GM18502 (cell line): ENCODE measurements at regions not wholly inside any gene's neighbourhood (a gene's known extent, or its start where the extent isn't known, plus 50 kb on each side); places are given as distances from the start of the nearest gene placed in this dataset.

ENCODE experiments used
- ATAC-seq: cut with Tn5 transposase; IDR thresholded peaks from one replicate; pipeline ENCODE4 v1.9.1; 2021; ENCODE audit warnings: mild to moderate bottlenecking; ENCODE audit not compliant: unreplicated experiment, poor library complexity

DNA sequence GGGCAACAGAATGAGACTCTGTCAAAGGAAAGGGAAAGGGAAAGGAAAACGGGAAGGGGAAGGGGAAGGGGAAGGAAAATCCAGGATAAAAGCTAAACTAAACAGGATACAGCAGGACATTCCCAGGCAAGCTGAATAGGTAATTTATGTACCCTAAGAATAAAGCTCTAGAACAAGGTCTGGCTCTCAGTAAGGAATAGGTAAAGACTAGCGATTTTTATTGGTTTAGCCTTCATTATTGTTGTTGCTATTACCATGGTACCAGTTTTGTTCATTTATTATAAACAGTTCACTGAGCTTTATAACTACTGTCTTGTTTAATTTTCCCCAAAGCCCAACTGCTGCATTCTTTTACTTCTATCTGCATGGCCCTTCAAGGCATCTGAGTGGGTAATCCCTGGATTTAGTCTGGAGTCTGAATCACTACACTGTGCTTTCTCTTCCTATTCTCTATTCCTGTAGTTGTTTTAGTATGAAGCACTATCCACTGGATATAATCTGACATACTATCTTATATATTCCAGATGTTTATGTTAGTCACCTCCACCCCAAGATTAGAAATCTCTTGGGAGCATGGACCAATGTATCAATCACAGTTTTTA is 127.1 kb upstream of the TANK start:
- ATAC-seq = no peak

DNA sequence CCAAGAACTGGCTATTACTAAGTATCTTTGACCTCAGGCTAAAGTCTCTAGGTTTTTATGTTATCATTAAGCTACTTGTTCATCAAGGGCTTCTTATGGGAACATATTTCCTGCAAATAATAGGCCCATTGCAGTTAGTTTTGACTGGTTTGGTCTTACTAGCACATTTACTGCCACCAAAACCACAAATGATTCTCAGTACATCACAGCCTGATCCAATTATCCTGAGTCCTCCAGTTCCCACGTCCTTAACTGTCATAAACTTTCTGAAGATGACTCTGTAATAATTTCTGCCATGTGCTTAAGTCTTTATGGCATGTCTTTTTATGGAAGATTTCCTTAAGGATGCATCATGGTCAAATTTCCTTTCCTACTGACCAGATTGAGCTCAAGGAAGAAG is 123.3 kb upstream of the TANK start:
- ATAC-seq = no peak

DNA sequence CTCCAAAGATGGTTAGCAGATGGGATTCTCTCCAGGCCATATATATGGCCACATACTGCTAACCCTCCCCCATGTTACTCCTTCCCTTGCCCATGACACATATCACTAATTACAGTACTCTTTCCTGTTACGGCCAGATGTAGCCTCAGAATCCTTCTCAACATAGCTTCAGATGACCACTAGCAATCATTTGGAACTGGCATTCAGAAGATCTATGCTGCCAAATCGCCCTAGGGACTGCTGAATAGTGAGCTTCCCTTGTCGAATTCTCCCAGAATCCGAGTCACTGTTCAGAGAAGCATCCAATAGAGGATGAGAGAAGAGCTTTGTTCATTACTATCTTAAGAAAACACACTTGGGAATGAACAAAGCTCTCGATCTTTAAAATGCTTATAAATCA is 121.2 kb upstream of the TANK start:
- ATAC-seq = no peak

DNA sequence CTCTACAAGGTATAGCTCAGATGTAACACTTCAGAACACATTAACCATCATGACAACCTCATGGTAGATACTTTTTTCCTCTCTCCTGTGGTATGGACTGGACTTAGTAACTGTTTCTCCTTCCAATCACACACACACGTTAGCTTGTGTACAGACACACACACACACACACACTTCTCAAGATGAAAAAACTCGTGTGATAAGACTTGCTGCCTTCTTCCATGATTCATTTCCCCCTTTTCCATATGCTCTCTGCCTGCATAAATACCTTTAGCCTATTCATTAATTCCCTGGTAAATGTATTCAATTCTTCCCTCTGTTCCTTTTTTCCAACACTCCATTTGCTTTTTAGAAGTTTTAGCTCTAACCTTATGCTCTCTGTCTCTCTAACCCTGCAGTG is 118.9 kb upstream of the TANK start:
- no peak for ATAC-seq

DNA sequence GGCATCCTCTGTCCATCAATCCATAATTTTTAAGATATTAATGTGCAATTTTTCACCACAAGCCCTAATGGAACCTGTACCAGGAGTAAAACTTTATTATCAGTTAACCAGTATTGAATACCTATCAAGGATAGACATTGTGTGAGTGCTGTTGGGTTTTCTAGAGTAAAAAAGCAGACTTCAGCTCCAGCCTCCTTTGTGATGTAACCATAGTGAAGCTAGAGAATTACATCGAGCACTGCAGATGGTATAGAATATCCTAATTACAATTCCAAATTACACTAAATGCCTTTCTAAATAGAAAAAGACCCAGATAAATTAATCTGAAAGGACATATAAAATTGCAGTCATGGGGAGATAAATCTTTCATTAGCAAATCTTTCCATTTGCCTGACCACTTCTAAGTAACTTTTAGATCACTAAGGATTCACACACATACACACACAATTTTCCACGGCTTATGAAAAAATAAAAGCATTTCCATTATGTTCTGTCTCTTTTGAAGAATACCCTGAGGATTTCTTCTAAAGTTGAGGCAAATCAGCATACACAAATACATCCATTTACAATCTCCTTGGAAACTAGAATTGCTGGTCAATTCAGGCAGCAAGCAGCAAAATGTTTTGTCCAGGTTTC is 117.1 kb upstream of the TANK start:
- no peak for ATAC-seq

DNA sequence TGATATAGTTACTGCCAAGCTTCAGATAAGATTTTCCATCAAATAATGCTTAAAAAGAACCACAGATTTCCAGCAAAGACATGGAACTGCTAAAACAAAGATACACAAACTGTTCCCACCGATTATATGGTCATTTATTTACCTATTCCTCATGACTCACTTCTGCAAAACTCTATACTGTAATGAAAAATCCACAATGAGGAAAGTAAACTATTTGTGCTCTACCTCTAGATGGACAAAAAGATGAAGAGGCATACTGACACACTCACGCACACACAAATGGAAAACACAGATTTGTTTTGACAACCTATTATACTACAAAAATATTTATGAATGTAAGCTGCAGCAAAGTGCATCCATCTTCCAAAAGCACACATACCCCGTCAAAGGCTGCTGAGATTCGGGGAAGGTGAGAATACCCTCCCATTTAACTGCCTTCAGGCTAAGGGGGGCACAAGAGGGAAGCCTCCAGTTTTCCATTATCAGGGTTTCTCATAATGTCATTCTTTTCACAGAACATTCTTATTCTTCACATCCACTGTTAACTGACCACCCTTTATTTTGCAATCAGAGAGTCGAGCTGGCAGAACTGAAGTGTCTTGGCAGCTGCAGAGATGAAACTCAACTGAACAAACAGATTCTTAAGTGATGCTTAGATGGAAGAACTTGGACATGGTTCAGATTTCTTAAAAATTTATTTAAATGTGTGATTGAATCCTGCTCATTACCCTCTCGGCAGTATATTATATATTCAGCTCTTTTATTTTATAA is 115.9 kb upstream of the TANK start:
- ATAC-seq = no peak

DNA sequence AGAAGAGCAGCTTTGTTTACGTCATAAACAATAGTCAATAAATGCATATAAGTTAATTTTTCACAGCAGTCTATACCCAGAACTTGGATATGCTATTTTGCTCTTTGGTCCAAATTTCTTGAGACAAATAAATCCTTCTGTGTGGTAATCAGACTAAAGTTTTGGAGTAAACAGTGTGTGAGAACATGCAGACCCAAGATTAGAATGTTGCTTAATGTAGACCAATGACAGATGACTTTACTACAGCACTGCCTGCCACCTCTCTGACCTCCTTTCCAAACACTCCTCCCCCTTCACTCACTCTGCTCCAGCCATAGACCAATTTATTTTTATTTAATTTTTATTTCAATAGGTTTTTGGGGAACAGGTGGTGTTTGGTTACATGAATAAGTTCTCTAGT is 115.3 kb upstream of the TANK start:
- no peak for ATAC-seq

DNA sequence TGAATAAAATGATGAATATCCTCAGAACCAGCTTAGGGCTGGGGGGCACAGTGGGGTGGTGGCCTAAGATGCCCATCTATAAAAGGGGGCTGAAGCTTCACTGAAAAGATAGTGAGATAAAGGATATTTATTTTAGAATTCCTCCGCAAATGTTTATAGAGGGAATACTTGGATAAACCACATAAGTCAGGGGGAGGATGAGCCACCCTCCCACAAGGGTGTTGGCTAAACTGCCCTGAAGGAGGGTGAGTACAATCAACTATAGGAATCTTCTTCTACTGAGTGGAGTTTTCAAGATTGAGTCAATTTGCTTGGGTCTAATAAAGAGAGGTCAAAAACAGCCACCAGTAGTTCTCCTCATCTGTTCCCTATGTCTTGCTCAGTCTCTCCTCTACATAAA is 114.5 kb upstream of the TANK start:
- ATAC-seq = no peak

DNA sequence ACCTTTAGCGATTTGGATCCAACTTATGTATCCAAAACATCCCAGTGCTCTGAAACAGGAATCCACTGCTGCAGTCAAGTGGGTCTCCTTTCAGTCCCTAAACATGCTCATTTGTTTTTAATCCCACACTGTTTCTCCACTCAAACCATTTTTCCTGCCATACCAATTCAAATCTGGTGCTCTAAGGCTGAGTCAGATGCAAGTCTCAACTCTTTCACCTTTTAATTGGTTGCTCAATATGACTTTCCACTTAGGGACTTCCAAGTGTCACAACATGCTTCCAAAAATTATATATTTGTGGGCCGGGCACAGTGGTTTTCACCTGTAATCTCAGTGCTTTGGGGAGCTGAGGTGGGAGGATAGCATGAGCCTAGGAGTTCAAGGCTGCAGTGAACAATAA is 113.4 kb upstream of the TANK start:
- ATAC-seq = no peak

DNA sequence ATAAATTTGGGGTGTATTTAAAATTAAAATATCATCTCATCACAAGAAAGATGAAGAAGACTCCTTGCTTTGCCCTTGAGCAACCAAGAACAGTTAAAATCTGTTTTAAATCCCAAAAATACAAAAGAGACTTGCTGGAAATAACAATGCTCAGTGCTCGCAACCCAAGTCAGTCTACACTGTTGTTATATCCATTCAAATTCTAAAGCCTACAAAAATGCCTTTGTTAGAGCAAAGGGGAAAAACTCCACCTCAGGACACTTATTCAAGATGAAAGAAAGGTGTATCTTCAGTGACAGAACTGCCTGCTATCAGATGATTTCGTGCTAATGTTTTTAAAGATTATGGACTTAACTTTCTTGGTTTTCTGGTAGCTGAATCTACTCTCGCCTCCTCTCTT is 111.9 kb upstream of the TANK start:
- no peak for ATAC-seq

DNA sequence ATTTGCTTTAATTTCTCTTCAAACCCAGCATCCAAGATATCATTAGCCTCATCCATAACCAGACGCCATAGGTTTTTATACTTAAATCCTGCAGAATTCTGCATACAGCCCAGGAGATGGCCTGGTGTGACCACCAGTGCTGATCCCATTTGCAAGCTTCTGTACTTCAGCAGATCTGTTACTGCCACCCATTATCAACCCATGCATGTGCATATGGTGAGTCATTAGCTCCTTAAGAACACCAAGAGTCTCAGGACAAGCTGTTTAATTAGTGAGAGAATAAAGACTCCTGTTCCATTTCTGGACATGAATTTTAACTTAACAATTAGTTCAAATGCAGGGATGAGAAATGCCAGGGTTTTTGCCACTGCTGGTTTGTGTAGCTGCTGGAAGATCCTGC is 110.7 kb upstream of the TANK start:
- ATAC-seq = no peak

DNA sequence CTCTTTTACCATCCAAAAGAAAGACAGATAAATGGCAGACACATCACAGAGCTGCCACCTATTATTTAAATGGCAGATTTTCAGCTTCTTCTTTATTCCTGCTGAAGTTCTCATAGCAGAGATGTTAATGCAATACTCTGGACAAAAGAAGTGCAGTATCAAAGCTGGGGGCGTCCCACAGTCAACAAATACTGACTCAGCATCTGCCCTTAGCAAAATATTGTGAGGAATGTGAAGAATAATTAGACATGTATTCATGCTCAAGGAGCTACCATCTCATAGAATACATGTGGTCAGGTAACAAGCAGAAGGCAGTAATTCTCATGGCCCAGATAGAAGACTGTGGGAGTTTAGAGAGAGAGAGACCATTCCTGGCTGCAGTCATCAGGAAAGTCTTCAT is 108.0 kb upstream of the TANK start:
- ATAC-seq = no peak

DNA sequence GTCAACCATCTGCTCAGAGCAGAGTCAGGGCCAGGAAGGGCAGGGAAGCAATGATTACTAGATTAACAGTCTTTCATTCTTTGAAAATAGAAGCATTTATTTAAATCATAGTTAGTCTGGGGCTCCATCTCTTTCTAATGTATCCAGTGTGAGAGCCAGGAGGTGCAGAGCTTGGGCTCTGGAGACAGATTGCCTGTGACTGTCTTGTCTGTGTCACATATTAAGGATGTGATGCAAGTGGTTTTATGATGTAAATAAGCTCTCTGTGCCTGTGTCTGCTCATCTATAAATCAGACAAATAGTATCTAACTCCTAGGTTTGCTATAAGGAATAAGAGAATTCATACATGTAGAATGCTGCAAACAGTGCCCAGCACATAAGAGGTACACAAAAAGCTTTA is 104.9 kb upstream of the TANK start:
- no peak for ATAC-seq

DNA sequence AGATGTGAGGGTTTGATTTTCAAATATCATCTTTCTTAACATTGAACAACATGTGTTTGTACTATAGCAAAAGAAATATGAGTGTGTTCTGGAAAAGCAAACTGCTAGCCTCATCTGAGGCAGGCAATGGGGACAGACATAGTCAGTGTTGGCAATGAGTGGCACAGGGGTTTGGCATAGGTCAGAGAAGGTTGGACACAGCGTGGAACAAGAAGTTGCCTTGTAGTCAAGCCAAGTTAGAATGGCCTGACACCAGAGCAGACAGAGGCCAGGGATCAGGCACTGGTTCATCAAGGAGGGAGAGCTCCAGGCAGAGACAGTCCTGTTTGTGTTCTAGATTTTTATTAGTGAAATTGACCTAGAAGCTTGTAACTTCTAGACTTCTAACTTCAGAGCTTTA is 100.8 kb upstream of the TANK start:
- no peak for ATAC-seq

DNA sequence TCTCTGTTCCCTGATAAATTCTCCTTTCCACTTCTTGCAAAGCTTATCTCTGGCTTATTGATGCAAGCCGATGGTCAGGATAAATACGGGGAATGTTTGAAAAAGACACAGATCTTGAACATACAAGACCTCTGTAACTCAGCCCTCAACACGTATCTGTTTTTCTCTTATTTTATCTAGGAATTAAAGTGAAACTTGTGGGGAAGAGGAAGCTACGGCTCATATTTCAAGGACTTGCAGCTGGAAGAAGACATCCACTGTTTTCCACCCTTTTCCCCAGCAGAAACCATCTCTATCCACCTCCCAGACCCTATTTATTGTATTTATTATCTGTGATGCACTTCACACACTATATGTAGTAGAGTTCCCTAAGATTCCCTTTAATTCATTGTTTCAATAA is 98.4 kb upstream of the TANK start:
- ATAC-seq = no peak

DNA sequence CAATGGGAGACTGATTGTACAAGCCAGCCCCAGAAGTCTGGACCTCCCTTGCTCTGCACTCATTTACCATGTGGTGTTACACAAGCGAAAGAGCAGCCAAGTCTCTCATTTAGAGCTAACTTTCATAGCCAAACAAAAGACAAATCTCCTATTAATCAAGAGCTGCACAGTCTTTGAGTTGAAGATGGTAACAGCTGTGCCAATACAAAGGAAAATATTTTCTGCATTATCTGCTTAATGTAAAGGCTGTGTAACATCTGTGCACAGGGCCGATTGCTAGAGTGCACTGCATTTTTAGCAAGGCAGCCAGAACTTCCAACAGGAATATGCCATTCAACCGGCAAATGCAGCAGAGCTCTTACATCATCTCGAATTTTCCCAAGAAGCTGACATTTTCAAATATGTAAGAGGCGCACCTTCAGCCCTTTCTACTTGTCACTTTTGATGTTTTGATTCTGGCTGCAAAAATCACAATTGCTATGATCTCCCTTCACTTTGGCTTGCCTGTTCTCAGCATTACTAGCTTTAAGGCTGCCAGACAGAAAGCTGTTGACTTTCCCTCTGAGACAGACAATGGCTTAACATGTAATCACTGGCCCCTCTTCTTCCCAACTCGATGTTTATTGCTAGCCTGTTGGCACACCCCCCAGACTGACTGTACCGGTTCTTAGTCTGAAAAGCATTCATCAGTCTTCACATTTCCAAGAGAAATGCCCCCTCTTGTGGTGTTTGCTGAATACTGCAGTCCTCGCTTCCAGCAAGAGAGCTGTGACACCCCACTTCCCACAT is 96.9 kb upstream of the TANK start:
- peak; percentile 94 for ATAC-seq

DNA sequence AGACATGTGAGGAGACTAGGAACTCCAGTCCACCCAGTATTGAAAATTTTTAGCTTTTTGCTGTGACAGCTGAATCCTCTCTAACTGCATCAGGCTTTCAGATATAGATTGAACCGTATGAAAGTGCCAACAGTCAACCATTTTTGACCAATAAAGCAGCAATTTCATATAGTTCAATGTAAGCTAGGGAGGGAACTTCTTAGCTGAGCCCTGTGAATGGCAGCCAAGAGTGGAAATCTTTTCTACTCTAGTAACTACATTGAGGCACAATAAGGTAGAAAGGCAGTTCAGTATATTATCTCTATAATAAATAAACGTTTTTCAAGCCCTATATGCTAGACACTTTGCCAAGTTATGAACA is 96.3 kb upstream of the TANK start:
- peak; percentile 53 for ATAC-seq

DNA sequence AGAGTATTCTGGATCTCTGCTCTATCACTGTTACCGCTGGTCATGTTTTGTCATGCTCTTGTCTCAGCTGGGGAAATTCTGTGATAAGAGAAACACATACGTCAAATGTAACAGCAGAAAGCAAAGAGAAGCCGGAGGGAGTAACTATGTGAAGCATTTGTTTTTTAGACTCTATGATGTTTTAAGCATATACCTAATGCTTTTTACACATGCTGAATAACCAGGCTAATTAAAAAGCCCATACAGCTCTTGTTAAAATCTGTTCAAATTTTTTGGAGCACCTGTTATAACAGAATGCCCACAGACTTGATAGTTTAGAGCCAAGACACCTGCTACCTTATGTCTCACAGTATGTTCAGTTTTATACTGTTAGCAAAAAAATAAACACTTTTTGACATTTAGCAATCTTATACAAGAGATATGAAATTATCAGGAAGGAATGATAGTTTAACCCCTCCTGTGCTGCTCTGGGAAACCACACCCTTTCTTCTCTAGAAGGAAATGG is 92.3 kb upstream of the TANK start:
- no peak for ATAC-seq

DNA sequence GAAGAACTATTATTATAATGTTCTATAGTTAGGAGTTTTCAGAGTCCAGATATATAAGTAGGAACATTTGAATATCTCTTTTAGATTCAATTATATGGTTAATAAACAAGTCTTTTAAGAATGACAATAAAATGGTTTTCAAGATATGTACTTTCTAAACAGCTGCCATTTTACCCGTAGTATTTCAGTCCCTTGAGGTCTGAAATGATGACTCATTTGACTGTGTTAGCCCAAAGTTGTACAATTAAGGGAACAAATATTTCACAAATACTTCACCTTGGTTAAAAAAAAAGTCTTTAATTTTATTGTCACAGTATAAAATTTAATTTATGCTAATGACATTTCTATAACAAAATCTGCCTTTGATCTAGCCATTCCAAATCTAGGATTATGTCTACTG is 91.6 kb upstream of the TANK start:
- peak; percentile 54 for ATAC-seq

DNA sequence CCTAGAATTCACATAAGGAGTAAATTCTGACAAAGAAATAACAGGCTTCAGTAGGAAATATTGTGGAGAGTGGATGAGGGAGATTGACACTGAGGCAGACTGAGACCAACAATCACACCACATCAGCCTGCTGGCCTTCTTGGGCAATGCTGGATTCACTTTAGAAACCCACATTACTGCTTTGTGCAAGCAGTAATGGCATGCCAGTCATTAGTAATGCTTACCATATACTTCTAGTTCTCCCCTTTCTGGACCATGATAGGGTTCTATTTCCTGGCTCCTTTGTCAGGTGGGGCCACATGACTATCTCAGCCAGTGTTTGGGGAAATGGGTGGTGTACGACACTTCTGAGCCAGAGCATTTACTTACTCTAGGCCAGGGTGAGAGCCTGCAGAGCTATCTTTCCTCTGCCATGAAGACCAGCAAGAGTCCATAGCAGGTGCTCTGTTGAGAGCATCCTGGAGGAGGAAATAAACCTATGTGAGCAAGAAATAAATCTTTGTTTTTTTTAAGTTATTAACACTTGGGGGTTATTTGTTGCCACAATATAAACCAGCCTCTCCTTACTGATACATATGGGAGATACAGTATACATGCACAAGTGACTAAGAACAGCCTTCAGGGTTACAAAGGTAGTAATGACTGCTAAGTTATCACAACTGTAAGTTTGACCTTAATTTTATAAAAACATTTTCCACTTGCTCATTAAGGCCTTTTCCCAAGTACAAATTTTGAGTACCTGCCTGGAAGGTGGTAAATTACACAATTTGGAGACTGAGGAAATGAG is 89.3 kb upstream of the TANK start:
- ATAC-seq = no peak
